ENCODE measurements at regions not wholly inside any gene's neighbourhood (a gene's known extent, or its start where the extent isn't known, plus 50 kb on each side); places are given as distances from the start of the nearest gene placed in this dataset.

GRCh38 chr6:47360388-47360787 is 50.7 kb upstream of the TNFRSF21 start:
- no peak for DNase-seq (ENCODE audit: low spot score)

GRCh38 chr6:47362857-47363461 is 53.3 kb upstream of the TNFRSF21 start:
- DNase-seq (ENCODE audit: low spot score), result no peak

- no peak for DNase-seq (ENCODE audit: low spot score)
Observed at GRCh38 chr6:47363736-47364135, 54.0 kb upstream of the TNFRSF21 start.

- DNase-seq (ENCODE audit: low spot score), result no peak
Observed at GRCh38 chr6:47366335-47366890, 56.7 kb upstream of the TNFRSF21 start.

- no peak for DNase-seq (ENCODE audit: low spot score)
Observed at GRCh38 chr6:47371139-47371869, 61.6 kb upstream of the TNFRSF21 start.

- no peak for DNase-seq (ENCODE audit: low spot score)
Observed at GRCh38 chr6:47371870-47372255, 62.2 kb upstream of the TNFRSF21 start.

- no peak for DNase-seq (ENCODE audit: low spot score)
Observed at GRCh38 chr6:47372318-47372717, 62.6 kb upstream of the TNFRSF21 start.

- DNase-seq (ENCODE audit: low spot score), result no peak
Observed at GRCh38 chr6:47375426-47375825, 65.7 kb upstream of the TNFRSF21 start.

- no peak for DNase-seq (ENCODE audit: low spot score)
Observed at GRCh38 chr6:47376930-47377329, 67.2 kb upstream of the TNFRSF21 start.

- DNase-seq (ENCODE audit: low spot score), result no peak
Observed at GRCh38 chr6:47377971-47378370, 68.3 kb upstream of the TNFRSF21 start.

GRCh38 chr6:47379328-47379727 is 69.6 kb upstream of the TNFRSF21 start:
- DNase-seq (ENCODE audit: low spot score), result no peak

- no peak for DNase-seq (ENCODE audit: low spot score)
Observed at GRCh38 chr6:47380251-47380650, 70.5 kb upstream of the TNFRSF21 start.

GRCh38 chr6:47381036-47381435 is 71.3 kb upstream of the TNFRSF21 start:
- DNase-seq (ENCODE audit: low spot score), result no peak

- DNase-seq (ENCODE audit: low spot score), result no peak
Observed at GRCh38 chr6:47383360-47383759, 73.7 kb upstream of the TNFRSF21 start.

GRCh38 chr6:47391675-47392074 is 82.0 kb upstream of the TNFRSF21 start:
- no peak for DNase-seq (ENCODE audit: low spot score)

- no peak for DNase-seq (ENCODE audit: low spot score)
Observed at GRCh38 chr6:47392251-47392650, 82.5 kb upstream of the TNFRSF21 start.

GRCh38 chr6:47396401-47397069 is 81.1 kb upstream of the CD2AP start:
- DNase-seq (ENCODE audit: low spot score), result no peak

- no peak for DNase-seq (ENCODE audit: low spot score)
Observed at GRCh38 chr6:47400581-47400980, 77.0 kb upstream of the CD2AP start.

- DNase-seq (ENCODE audit: low spot score), result no peak
Observed at GRCh38 chr6:47402081-47402480, 75.5 kb upstream of the CD2AP start.

- DNase-seq (ENCODE audit: low spot score), result no peak
Observed at GRCh38 chr6:47403056-47403455, 74.5 kb upstream of the CD2AP start.

- no peak for DNase-seq (ENCODE audit: low spot score)
Observed at GRCh38 chr6:47403801-47404200, 73.8 kb upstream of the CD2AP start.

GRCh38 chr6:47404435-47404834 is 73.2 kb upstream of the CD2AP start:
- DNase-seq (ENCODE audit: low spot score), result no peak

- DNase-seq (ENCODE audit: low spot score), result no peak
Observed at GRCh38 chr6:47405273-47405672, 72.3 kb upstream of the CD2AP start.
